ENCODE measurements at regions not wholly inside any gene's neighbourhood (a gene's known extent, or its start where the extent isn't known, plus 50 kb on each side); places are given as distances from the start of the nearest gene placed in this dataset.

GRCh38 chr12:123071857-123072256 is 79.0 kb downstream of the PITPNM2 start:
- intact Hi-C loops (cut with micrococcal nuclease; ENCODE audit: unreplicated experiment), result no loop called here
- POLR2A ChIA-PET (ENCODE audit: low non-redundant PET), result no interaction called here
- DNase-seq (ENCODE audit: low spot score), result no peak
- TF ChIP-seq CTCF (conservative IDR thresholded peaks at IDR 0.05; ENCODE audit: low read depth, low read length) (no peak), EZH2 (IDR thresholded peaks at IDR 0.05; ENCODE audit: borderline replicate concordance, low read depth, low read length, poor library complexity, severe bottlenecking) (no peak)
- no peaks in the 10 kb centered on the region for H3K27me3 ChIP-seq (replicated peaks; ENCODE audit: insufficient read depth, low read depth, low read length, poor library complexity)
- H3K27ac ChIP-seq (ENCODE audit: low read depth, low read length, poor library complexity, severe bottlenecking), result no peak overlapping the region
- no peaks in the 10 kb centered on the region for H3K9me3 ChIP-seq (ENCODE audit: low read depth, low read length, poor library complexity, severe bottlenecking)
- BruUV-seq (replicated peaks), result no TSS peak
- CTCF ChIA-PET, result no interaction called here
- H3K36me3 ChIP-seq (ENCODE audit: insufficient read depth, low read length, poor library complexity, severe bottlenecking), result no peaks in the 10 kb centered on the region
- H3K4me3 ChIP-seq (ENCODE audit: low read depth, low read length, poor library complexity, severe bottlenecking), result no peak overlapping the region
- no peaks in the 10 kb centered on the region for H3K4me1 ChIP-seq (ENCODE audit: insufficient read depth, low read length, poor library complexity, severe bottlenecking)

GRCh38 chr12:123071099-123071800 is 79.6 kb downstream of the PITPNM2 start:
- no TSS peak for BruUV-seq (replicated peaks)
- intact Hi-C loops (cut with micrococcal nuclease; ENCODE audit: unreplicated experiment), result no loop called here
- H3K4me3 ChIP-seq (ENCODE audit: low read depth, low read length, poor library complexity, severe bottlenecking), result no peak overlapping the region
- no peak overlapping the region for H3K27ac ChIP-seq (ENCODE audit: low read depth, low read length, poor library complexity, severe bottlenecking)
- DNase-seq (ENCODE audit: low spot score), result no peak
- CTCF ChIA-PET, result no interaction called here
- no peaks in the 10 kb centered on the region for H3K9me3 ChIP-seq (ENCODE audit: low read depth, low read length, poor library complexity, severe bottlenecking)
- no peaks in the 10 kb centered on the region for H3K27me3 ChIP-seq (replicated peaks; ENCODE audit: insufficient read depth, low read depth, low read length, poor library complexity)
- H3K4me1 ChIP-seq (ENCODE audit: insufficient read depth, low read length, poor library complexity, severe bottlenecking), result no peaks in the 10 kb centered on the region
- TF ChIP-seq CTCF (conservative IDR thresholded peaks at IDR 0.05; ENCODE audit: low read depth, low read length) (no peak), EZH2 (IDR thresholded peaks at IDR 0.05; ENCODE audit: borderline replicate concordance, low read depth, low read length, poor library complexity, severe bottlenecking) (no peak)
- POLR2A ChIA-PET (ENCODE audit: low non-redundant PET), result no interaction called here
- H3K36me3 ChIP-seq (ENCODE audit: insufficient read depth, low read length, poor library complexity, severe bottlenecking), result no peaks in the 10 kb centered on the region

GRCh38 chr12:123070267-123071081 is 80.4 kb downstream of the PITPNM2 start:
- no TSS peak for BruUV-seq (replicated peaks)
- H3K4me3 ChIP-seq (ENCODE audit: low read depth, low read length, poor library complexity, severe bottlenecking), result no peak overlapping the region
- H3K9me3 ChIP-seq (ENCODE audit: low read depth, low read length, poor library complexity, severe bottlenecking), result no peaks in the 10 kb centered on the region
- no peak for DNase-seq (ENCODE audit: low spot score)
- intact Hi-C loops (cut with micrococcal nuclease; ENCODE audit: unreplicated experiment), result no loop called here
- no peaks in the 10 kb centered on the region for H3K4me1 ChIP-seq (ENCODE audit: insufficient read depth, low read length, poor library complexity, severe bottlenecking)
- no peaks in the 10 kb centered on the region for H3K36me3 ChIP-seq (ENCODE audit: insufficient read depth, low read length, poor library complexity, severe bottlenecking)
- H3K27ac ChIP-seq (ENCODE audit: low read depth, low read length, poor library complexity, severe bottlenecking), result no peak overlapping the region
- ChIA-PET CTCF (interaction anchor here (0.5 kb wide), 1 partner anchor 168 kb away, joined by 3 read pairs; no protein-coding TSS in a partner anchor), POLR2A (ENCODE audit: low non-redundant PET) (no interaction called here)
- TF ChIP-seq EZH2 (IDR thresholded peaks at IDR 0.05; ENCODE audit: borderline replicate concordance, low read depth, low read length, poor library complexity, severe bottlenecking) (no peak), CTCF (conservative IDR thresholded peaks at IDR 0.05; ENCODE audit: low read depth, low read length) (no peak)
- H3K27me3 ChIP-seq (replicated peaks; ENCODE audit: insufficient read depth, low read depth, low read length, poor library complexity), result no peaks in the 10 kb centered on the region
